NCI-H1694 (cell line): ENCODE measurements at regions not wholly inside any gene's neighbourhood (a gene's known extent, or its start where the extent isn't known, plus 50 kb on each side); places are given as distances from the start of the nearest gene placed in this dataset.

ENCODE experiments used
- DNase-seq: peaks from one replicate; lab custom pipeline; 2025; lab: John Stamatoyannopoulos, UW

- no peak for DNase-seq
Observed at GRCh38 chr6:79302341-79302740, 67.9 kb upstream of the HMGN3 start.

- no peak for DNase-seq
Observed at GRCh38 chr6:79301290-79301689, 66.8 kb upstream of the HMGN3 start.

- no peak for DNase-seq
Observed at GRCh38 chr6:79296211-79296610, 61.7 kb upstream of the HMGN3 start.
